ENCODE measurements at regions not wholly inside any gene's neighbourhood (a gene's known extent, or its start where the extent isn't known, plus 50 kb on each side); places are given as distances from the start of the nearest gene placed in this dataset.

GRCh38 chr13:74683411-74683810 is 549.2 kb upstream of the KLF12 start:
- no peak for DNase-seq (ENCODE audit: low read depth in 2 of 3, low spot score in 1 of 3)

GRCh38 chr13:74682746-74683145 is 548.5 kb upstream of the KLF12 start:
- DNase-seq (ENCODE audit: low read depth in 2 of 3, low spot score in 1 of 3), result no peak

GRCh38 chr13:74681891-74682290 is 547.7 kb upstream of the KLF12 start:
- DNase-seq (ENCODE audit: low read depth in 2 of 3, low spot score in 1 of 3), result no peak

GRCh38 chr13:74678308-74678965 is 544.2 kb upstream of the KLF12 start:
- DNase-seq (ENCODE audit: low read depth in 2 of 3, low spot score in 1 of 3), result no peak

GRCh38 chr13:74675972-74676371 is 541.8 kb upstream of the KLF12 start:
- DNase-seq (ENCODE audit: low read depth in 2 of 3, low spot score in 1 of 3), result no peak

GRCh38 chr13:74675182-74675581 is 541.0 kb upstream of the KLF12 start:
- no peak for DNase-seq (ENCODE audit: low read depth in 2 of 3, low spot score in 1 of 3)

- DNase-seq (ENCODE audit: low read depth in 2 of 3, low spot score in 1 of 3), result no peak
Observed at GRCh38 chr13:74674720-74675119, 540.5 kb upstream of the KLF12 start.

GRCh38 chr13:74669149-74669548 is 534.9 kb upstream of the KLF12 start:
- DNase-seq (ENCODE audit: low read depth in 2 of 3, low spot score in 1 of 3), result no peak

GRCh38 chr13:74667656-74668203 is 533.5 kb upstream of the KLF12 start:
- no peak for DNase-seq (ENCODE audit: low read depth in 2 of 3, low spot score in 1 of 3)

GRCh38 chr13:74662905-74663304 is 528.7 kb upstream of the KLF12 start:
- DNase-seq (ENCODE audit: low read depth in 2 of 3, low spot score in 1 of 3), result no peak

- no peak for DNase-seq (ENCODE audit: low read depth in 2 of 3, low spot score in 1 of 3)
Observed at GRCh38 chr13:74661851-74662250, 527.6 kb upstream of the KLF12 start.

GRCh38 chr13:74657765-74658164 is 523.6 kb upstream of the KLF12 start:
- DNase-seq (ENCODE audit: low read depth in 2 of 3, low spot score in 1 of 3), result no peak

GRCh38 chr13:74651121-74651520 is 516.9 kb upstream of the KLF12 start:
- no peak for DNase-seq (ENCODE audit: low read depth in 2 of 3, low spot score in 1 of 3)

- no peak for DNase-seq (ENCODE audit: low read depth in 2 of 3, low spot score in 1 of 3)
Observed at GRCh38 chr13:74647991-74648390, 513.8 kb upstream of the KLF12 start.

- DNase-seq (ENCODE audit: low read depth in 2 of 3, low spot score in 1 of 3), result no peak
Observed at GRCh38 chr13:74647211-74647610, 513.0 kb upstream of the KLF12 start.

GRCh38 chr13:74646091-74646490 is 511.9 kb upstream of the KLF12 start:
- no peak for DNase-seq (ENCODE audit: low read depth in 2 of 3, low spot score in 1 of 3)

GRCh38 chr13:74645586-74645985 is 511.4 kb upstream of the KLF12 start:
- no peak for DNase-seq (ENCODE audit: low read depth in 2 of 3, low spot score in 1 of 3)

GRCh38 chr13:74644229-74644628 is 510.0 kb upstream of the KLF12 start:
- no peak for DNase-seq (ENCODE audit: low read depth in 2 of 3, low spot score in 1 of 3)

- DNase-seq (ENCODE audit: low read depth in 2 of 3, low spot score in 1 of 3), result no peak
Observed at GRCh38 chr13:74641586-74641985, 507.4 kb upstream of the KLF12 start.

GRCh38 chr13:74633734-74634133 is 499.5 kb upstream of the KLF12 start:
- no peak for DNase-seq (ENCODE audit: low read depth in 2 of 3, low spot score in 1 of 3)

GRCh38 chr13:74629985-74630384 is 495.8 kb upstream of the KLF12 start:
- no peak for DNase-seq (ENCODE audit: low read depth in 2 of 3, low spot score in 1 of 3)

- no peak for DNase-seq (ENCODE audit: low read depth in 2 of 3, low spot score in 1 of 3)
Observed at GRCh38 chr13:74625541-74625940, 491.3 kb upstream of the KLF12 start.

GRCh38 chr13:74623761-74624160 is 489.6 kb upstream of the KLF12 start:
- DNase-seq (ENCODE audit: low read depth in 2 of 3, low spot score in 1 of 3), result no peak

All from stimulated activated CD4-positive, alpha-beta T cell treated with anti-CD3 and anti-CD28 coated beads, Interleukin-12 subunit alpha, Interleukin-12 subunit beta, amount 100 ng/mL, for 48 hours (primary cell).